ENCODE measurements at regions not wholly inside any gene's neighbourhood (a gene's known extent, or its start where the extent isn't known, plus 50 kb on each side); places are given as distances from the start of the nearest gene placed in this dataset.

DNA sequence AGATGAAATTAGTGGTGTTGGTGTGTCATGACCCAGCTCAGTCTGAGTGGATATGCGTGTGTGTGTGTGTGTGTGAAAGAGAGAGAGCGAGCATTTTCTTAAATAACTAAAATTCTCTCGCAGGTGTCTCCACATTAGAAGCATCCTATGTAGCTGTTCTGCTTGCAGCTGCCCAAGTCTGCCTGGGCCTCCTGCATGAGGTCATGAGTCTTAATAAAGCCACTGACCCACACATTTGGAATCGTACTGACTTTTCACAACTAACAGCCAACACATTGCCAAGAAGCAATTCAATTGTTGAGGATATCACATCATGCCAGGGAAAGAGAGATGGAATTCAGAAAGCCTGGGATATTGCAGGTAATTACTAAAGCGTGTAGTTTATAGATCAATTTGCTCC is 238.2 kb upstream of the AJAP1 start:
- TF ChIP-seq, protein P1, sequence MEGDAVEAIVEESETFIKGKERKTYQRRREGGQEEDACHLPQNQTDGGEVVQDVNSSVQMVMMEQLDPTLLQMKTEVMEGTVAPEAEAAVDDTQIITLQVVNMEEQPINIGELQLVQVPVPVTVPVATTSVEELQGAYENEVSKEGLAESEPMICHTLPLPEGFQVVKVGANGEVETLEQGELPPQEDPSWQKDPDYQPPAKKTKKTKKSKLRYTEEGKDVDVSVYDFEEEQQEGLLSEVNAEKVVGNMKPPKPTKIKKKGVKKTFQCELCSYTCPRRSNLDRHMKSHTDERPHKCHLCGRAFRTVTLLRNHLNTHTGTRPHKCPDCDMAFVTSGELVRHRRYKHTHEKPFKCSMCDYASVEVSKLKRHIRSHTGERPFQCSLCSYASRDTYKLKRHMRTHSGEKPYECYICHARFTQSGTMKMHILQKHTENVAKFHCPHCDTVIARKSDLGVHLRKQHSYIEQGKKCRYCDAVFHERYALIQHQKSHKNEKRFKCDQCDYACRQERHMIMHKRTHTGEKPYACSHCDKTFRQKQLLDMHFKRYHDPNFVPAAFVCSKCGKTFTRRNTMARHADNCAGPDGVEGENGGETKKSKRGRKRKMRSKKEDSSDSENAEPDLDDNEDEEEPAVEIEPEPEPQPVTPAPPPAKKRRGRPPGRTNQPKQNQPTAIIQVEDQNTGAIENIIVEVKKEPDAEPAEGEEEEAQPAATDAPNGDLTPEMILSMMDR (IDR thresholded peaks at IDR 0.05; ENCODE audit: low read depth, low read length, missing control alignments) = no peak
- Histone ChIP-seq H3K4me3 (ENCODE audit: low read depth, low read length) (no peak overlapping the region), H3K27me3 (replicated peaks) (no peaks in the 10 kb centered on the region), H3K27ac (no peak overlapping the region), H3K36me3 (replicated peaks) (no peaks in the 10 kb centered on the region)
- no peak for DNase-seq
- in situ Hi-C loops (cut with HindIII; ENCODE audit: low pct_ligation_motif_present, low sequenced_read_pairs) = no loop called here

DNA sequence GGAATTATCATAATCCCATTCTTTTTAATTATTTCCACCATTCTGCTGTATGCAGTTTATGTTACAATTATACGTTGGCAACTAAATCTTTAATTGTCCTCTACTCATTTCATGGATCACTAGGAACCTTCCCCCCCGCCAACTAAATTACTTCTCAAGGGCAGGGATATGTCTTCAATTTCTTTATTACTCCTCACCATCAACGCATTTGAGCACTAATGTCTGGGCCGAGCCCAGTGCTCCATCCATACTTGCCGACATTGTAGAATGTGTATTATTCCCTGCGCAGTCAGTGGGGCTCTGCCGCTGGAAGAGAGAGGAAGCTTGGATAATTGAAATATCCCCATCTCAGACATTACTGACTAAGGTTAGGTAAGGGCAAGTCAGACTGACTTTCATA is 236.4 kb upstream of the AJAP1 start:
- no peak overlapping the region for H3K27ac ChIP-seq
- H3K36me3 ChIP-seq (replicated peaks) = no peaks in the 10 kb centered on the region
- in situ Hi-C loops (cut with HindIII; ENCODE audit: low pct_ligation_motif_present, low sequenced_read_pairs) = no loop called here
- DNase-seq = no peak
- no peak overlapping the region for H3K4me3 ChIP-seq (ENCODE audit: low read depth, low read length)
- TF ChIP-seq, protein P1 (IDR thresholded peaks at IDR 0.05; ENCODE audit: low read depth, low read length, missing control alignments) = no peak
- no peaks in the 10 kb centered on the region for H3K27me3 ChIP-seq (replicated peaks)

DNA sequence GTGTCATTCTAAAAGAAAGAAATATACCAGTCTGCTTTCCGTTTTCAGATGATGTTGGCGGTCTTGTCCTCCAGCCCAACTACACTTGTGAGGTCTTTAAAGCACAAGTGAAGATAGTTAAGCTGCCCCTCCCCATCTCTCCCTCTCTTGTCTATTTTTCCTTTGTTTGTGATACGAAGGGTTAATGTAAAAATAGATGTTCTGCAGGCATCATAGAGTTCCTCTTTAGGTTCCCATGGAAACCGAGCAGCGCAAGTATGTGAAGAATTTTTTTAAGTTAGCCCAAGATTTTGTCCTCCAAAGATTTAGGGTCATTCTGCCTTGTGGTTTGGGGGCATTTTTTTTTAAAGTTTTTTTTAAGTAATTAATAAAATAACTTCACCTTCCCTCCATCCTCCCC is 232.4 kb upstream of the AJAP1 start:
- in situ Hi-C loops (cut with HindIII; ENCODE audit: low pct_ligation_motif_present, low sequenced_read_pairs) = no loop called here
- Histone ChIP-seq H3K27me3 (replicated peaks) (no peaks in the 10 kb centered on the region), H3K36me3 (replicated peaks) (no peaks in the 10 kb centered on the region), H3K27ac (no peak overlapping the region), H3K4me3 (ENCODE audit: low read depth, low read length) (no peak overlapping the region)
- TF ChIP-seq, protein P1 (IDR thresholded peaks at IDR 0.05; ENCODE audit: low read depth, low read length, missing control alignments) = no peak
- peak; percentile 2 for DNase-seq

DNA sequence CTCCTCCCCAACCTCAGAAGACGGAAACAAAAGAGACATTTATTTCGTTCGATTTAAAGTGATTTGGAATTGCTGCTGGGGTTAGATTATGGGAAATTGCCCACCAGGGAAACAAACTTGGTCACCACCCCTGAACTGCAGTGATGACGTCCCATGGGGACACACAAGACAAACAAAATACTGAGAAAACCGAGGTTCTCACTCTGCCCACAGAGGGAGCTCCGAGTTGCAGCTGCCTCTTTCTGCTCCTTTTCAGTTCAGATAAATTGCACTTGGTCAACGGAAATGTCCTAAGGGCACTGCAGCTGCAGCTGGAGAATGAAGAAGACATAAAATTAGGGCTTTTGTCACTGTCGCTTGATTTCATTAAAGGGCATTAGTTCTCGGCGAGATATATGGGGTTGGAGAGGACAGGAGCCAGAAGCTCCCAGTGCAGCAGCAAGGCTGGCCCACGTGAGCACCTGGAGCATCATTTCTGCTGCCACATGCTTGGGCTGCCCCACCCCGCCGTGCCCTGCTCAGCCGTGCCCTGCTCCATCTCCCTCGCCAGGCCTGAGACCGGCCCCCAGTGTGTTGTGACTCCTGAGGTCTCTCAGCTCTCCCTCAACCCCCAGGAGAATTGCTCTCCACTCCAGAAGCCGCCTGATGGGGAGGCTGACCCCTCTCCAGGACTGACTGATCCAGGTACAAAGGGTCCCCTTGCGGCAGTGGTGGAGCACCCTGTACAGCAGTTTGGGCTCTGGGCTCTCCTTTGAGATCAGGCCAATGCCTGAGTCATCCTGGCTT is 231.7 kb upstream of the AJAP1 start:
- H3K27me3 ChIP-seq (replicated peaks) = no peaks in the 10 kb centered on the region
- TF ChIP-seq, protein P1 (IDR thresholded peaks at IDR 0.05; ENCODE audit: low read depth, low read length, missing control alignments) = peak; percentile 27
- no peak overlapping the region for H3K27ac ChIP-seq
- in situ Hi-C loops (cut with HindIII; ENCODE audit: low pct_ligation_motif_present, low sequenced_read_pairs) = no loop called here
- no peaks in the 10 kb centered on the region for H3K36me3 ChIP-seq (replicated peaks)
- no peak overlapping the region for H3K4me3 ChIP-seq (ENCODE audit: low read depth, low read length)
- DNase-seq = peak; percentile 34

DNA sequence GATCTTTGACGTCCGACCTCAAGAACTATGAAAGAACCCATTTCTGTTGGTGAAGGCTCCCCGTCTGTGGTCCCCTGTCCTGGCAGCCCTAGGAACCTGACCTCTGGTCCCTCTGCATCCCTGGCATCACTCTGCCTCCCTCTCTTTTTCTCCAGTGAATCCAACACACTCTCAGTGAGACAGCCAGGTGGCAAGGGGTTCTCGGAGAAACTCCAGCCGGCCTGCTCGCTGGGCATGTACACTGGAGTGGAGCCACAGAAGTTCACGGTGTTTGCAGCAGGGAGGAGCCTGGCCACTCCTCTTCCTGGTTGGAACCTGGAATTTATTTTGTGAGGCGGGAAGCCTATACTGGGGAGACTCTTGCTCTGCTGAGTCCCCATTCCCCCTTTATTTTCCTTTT is 230.2 kb upstream of the AJAP1 start:
- in situ Hi-C loops (cut with HindIII; ENCODE audit: low pct_ligation_motif_present, low sequenced_read_pairs) = no loop called here
- TF ChIP-seq, protein P1 (IDR thresholded peaks at IDR 0.05; ENCODE audit: low read depth, low read length, missing control alignments) = no peak
- Histone ChIP-seq H3K27me3 (replicated peaks) (no peaks in the 10 kb centered on the region), H3K4me3 (ENCODE audit: low read depth, low read length) (no peak overlapping the region), H3K27ac (no peak overlapping the region), H3K36me3 (replicated peaks) (no peaks in the 10 kb centered on the region)
- DNase-seq = no peak

DNA sequence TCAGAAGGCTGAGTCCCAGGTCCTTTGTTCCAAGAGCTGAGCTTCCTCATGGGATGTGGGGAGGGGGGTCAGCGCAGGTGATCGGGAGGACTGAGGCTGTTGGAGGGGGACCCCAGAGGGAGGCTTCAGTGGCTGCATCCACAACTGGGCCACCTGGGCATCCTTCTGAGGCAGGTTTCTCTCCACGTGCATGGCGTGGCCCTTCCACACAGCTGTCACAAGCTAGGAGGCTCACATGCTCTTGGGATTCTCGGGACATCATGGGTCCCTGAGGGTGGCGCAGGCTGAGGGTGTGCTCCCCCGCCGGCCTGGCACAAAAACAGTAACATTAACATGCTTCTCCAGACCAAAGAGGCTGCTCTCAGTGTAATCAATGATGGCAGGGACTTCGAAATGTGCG is 229.6 kb upstream of the AJAP1 start:
- no peak overlapping the region for H3K4me3 ChIP-seq (ENCODE audit: low read depth, low read length)
- TF ChIP-seq, protein P1 (IDR thresholded peaks at IDR 0.05; ENCODE audit: low read depth, low read length, missing control alignments) = no peak
- H3K36me3 ChIP-seq (replicated peaks) = no peaks in the 10 kb centered on the region
- DNase-seq = no peak
- no peaks in the 10 kb centered on the region for H3K27me3 ChIP-seq (replicated peaks)
- no peak overlapping the region for H3K27ac ChIP-seq
- in situ Hi-C loops (cut with HindIII; ENCODE audit: low pct_ligation_motif_present, low sequenced_read_pairs) = no loop called here

Data from brain microvascular endothelial cell (primary cell).